ENCODE measurements at regions not wholly inside any gene's neighbourhood (a gene's known extent, or its start where the extent isn't known, plus 50 kb on each side); places are given as distances from the start of the nearest gene placed in this dataset.

DNA sequence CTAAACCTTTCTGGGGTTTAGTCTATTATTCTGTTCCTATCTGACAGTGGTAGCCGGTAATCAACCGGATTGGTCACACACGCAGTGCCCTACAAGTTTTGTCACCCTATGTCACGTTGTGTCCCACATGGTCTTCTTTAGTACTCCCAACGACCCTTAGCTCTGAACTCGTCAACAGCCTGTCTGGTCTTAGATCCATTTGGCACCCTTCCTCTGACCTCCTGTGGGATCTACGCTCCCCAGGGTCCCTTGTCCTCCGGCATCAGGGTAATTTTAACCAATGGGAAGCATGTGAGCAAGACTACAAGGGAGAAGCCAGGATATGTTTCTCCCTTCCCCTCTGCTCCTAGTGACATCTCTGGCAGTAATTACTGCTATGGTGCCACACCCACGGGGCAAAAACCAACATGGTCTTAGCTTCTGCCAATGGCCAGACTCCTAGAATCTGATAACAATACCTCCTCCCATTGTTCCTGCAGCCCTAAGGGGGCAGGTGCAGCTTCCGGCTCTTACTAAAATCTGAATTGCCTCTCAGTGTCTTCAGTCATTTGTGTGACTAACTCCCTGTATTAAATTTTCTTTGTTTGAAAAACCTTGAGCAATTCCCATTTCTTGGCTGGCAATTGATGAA is 56.6 kb downstream of the MAFB start:
- TF ChIP-seq, protein P1, sequence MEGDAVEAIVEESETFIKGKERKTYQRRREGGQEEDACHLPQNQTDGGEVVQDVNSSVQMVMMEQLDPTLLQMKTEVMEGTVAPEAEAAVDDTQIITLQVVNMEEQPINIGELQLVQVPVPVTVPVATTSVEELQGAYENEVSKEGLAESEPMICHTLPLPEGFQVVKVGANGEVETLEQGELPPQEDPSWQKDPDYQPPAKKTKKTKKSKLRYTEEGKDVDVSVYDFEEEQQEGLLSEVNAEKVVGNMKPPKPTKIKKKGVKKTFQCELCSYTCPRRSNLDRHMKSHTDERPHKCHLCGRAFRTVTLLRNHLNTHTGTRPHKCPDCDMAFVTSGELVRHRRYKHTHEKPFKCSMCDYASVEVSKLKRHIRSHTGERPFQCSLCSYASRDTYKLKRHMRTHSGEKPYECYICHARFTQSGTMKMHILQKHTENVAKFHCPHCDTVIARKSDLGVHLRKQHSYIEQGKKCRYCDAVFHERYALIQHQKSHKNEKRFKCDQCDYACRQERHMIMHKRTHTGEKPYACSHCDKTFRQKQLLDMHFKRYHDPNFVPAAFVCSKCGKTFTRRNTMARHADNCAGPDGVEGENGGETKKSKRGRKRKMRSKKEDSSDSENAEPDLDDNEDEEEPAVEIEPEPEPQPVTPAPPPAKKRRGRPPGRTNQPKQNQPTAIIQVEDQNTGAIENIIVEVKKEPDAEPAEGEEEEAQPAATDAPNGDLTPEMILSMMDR (IDR thresholded peaks at IDR 0.05): no peak
- Histone ChIP-seq H3K4me3 (replicated peaks in 1 of 3; ENCODE audit: low read depth in 2 of 3, low read length in 3 of 3) (no peak overlapping the region), H2AFZ (ENCODE audit: insufficient read depth, low read depth, low read length, poor library complexity, severe bottlenecking) (no peak overlapping the region), H3K36me3 (replicated peaks in 1 of 2; ENCODE audit: control insufficient read depth in 1 of 2, insufficient read depth in 2 of 2, low read length in 2 of 2) (no peaks in the 10 kb centered on the region), H3K9ac (ENCODE audit: insufficient read depth, low read length, poor library complexity, severe bottlenecking) (no peak overlapping the region), H3K4me2 (replicated peaks; ENCODE audit: extremely low read depth, low read length, poor library complexity, severe bottlenecking) (no peak overlapping the region), H4K20me1 (ENCODE audit: insufficient read depth, low read length) (no peaks in the 10 kb centered on the region), H3K79me2 (ENCODE audit: insufficient read depth, low read length) (no peaks in the 10 kb centered on the region), H3K27me3 (ENCODE audit: control insufficient read depth in 2 of 2, insufficient read depth in 2 of 2, low read length in 2 of 2) (peaks cover 11 to 13% of the 10 kb centered on the region in 2 donors), H3K27ac (ENCODE audit: low read depth in 1 of 2, low read length in 2 of 2) (no peak overlapping the region), H3K4me1 (ENCODE audit: control insufficient read depth in 1 of 2, insufficient read depth in 2 of 2, low read length in 2 of 2) (no peaks in the 10 kb centered on the region), H3K9me3 (replicated peaks in 1 of 2; ENCODE audit: control insufficient read depth in 1 of 2, insufficient read depth in 1 of 2, low read length in 2 of 2) (no peaks in the 10 kb centered on the region)
- DNase-seq: no peak
- Mint-ChIP-seq H3K4me3 (no peak overlapping the region), H3K4me1 (no peaks in the 10 kb centered on the region), H3K36me3 (no peaks in the 10 kb centered on the region), H3K27me3 (ENCODE audit: low read depth in 3 of 3) (peaks cover 18 to 34% (median 31%) of the 10 kb centered on the region in 3 donors), H3K27ac (peak overlapping the region in 1 of 7 donors; percentile 46), H3K9me3 (peaks cover 0 to 2% (median 0%) of the 10 kb centered on the region in 7 donors)
- intact Hi-C loops (cut with micrococcal nuclease): loop anchor here in 1 of 2 donors (10.0 kb wide), 1 partner anchor 48 kb away; no protein-coding TSS in a partner anchor
- 90% methylated on average over 8 of the region's 10 CpGs for WGBS (ENCODE audit: insufficient coverage)

DNA sequence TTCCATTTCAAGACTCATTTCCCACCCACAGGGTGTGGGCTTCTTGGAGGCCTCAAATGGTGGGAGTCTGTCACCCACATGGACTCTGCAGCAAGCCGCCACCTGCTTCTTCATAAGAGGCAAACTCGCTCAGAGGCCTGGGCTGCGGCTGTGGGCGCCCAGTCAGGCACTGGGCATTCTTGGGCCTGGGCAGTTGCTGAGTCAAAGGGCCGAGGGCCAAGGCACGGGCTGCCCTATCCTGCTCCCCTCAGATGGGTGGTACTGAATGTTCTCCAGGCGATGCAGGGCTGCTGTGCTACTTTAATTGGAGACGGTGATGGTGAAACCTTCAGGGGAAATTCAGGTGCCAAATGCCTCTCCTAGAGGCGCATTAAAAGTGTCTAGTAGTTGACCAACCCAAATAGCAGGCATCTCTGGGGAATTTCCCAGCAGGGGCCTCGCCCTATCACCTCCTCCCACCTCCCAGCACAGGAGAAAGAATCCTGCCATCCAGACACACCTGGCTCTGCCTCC is 57.9 kb downstream of the MAFB start:
- H3K4me3 ChIP-seq (replicated peaks in 1 of 3; ENCODE audit: low read depth in 2 of 3, low read length in 3 of 3): no peak overlapping the region
- no peak overlapping the region for H3K27ac ChIP-seq (ENCODE audit: low read depth in 1 of 2, low read length in 2 of 2)
- intact Hi-C loops (cut with micrococcal nuclease): loop anchor here in 1 of 2 donors (10.0 kb wide), 1 partner anchor 46 kb away; no protein-coding TSS in a partner anchor
- no peaks in the 10 kb centered on the region for H3K36me3 ChIP-seq (replicated peaks in 1 of 2; ENCODE audit: control insufficient read depth in 1 of 2, insufficient read depth in 2 of 2, low read length in 2 of 2)
- Mint-ChIP-seq H3K9me3 (peaks cover 3 to 8% (median 5%) of the 10 kb centered on the region in 7 donors), H3K4me3 (no peak overlapping the region), H3K36me3 (no peaks in the 10 kb centered on the region), H3K4me1 (no peaks in the 10 kb centered on the region), H3K27ac (no peak overlapping the region), H3K27me3 (ENCODE audit: low read depth in 3 of 3) (peaks cover 15 to 37% (median 22%) of the 10 kb centered on the region in 3 donors)
- TF ChIP-seq, protein P1 (IDR thresholded peaks at IDR 0.05): no peak
- H3K9ac ChIP-seq (ENCODE audit: insufficient read depth, low read length, poor library complexity, severe bottlenecking): no peak overlapping the region
- H3K4me1 ChIP-seq (ENCODE audit: control insufficient read depth in 1 of 2, insufficient read depth in 2 of 2, low read length in 2 of 2): no peaks in the 10 kb centered on the region
- H2AFZ ChIP-seq (ENCODE audit: insufficient read depth, low read depth, low read length, poor library complexity, severe bottlenecking): no peak overlapping the region
- no peak overlapping the region for H3K4me2 ChIP-seq (replicated peaks; ENCODE audit: extremely low read depth, low read length, poor library complexity, severe bottlenecking)
- no peaks in the 10 kb centered on the region for H3K79me2 ChIP-seq (ENCODE audit: insufficient read depth, low read length)
- H3K27me3 ChIP-seq (ENCODE audit: control insufficient read depth in 2 of 2, insufficient read depth in 2 of 2, low read length in 2 of 2): peaks cover 11 to 13% of the 10 kb centered on the region in 2 donors
- DNase-seq: no peak
- no peaks in the 10 kb centered on the region for H4K20me1 ChIP-seq (ENCODE audit: insufficient read depth, low read length)
- H3K9me3 ChIP-seq (replicated peaks in 1 of 2; ENCODE audit: control insufficient read depth in 1 of 2, insufficient read depth in 1 of 2, low read length in 2 of 2): peaks cover 3 to 7% of the 10 kb centered on the region in 2 donors
- over 99% methylated on average over 10 of the region's 10 CpGs for WGBS (ENCODE audit: insufficient coverage)
